SU-DHL-6 (cell line): ENCODE measurements at regions not wholly inside any gene's neighbourhood (a gene's known extent, or its start where the extent isn't known, plus 50 kb on each side); places are given as distances from the start of the nearest gene placed in this dataset.

Source experiments
- CTCF ChIP-seq: fragments of 200-600 bp; sonication (generic); IDR thresholded peaks from one replicate; pipeline ENCODE4 v1.5.1; 2017; ENCODE audit warnings: antibody characterized with exemption, mild to moderate bottlenecking, low read length, moderate library complexity; ENCODE audit not compliant: insufficient read depth, poor library complexity, severe bottlenecking
- EZH2phosphoT487 ChIP-seq: fragments of 200-600 bp; sonication (generic), shearing (Covaris generic); conservative IDR thresholded peaks from 2 replicates; pipeline ENCODE4 v1.6.1; 2018; ENCODE audit warnings: mild to moderate bottlenecking, antibody characterized with exemption, low read length, moderate library complexity, mixed read lengths

- TF ChIP-seq EZH2phosphoT487 (no peak), CTCF (no peak)
Measured at GRCh38 chrX:125198546-125198945, 121.1 kb upstream of the TEX13C start.
